NCI-H345 treated with DMSO at 0.1 percent for 48 hours (cell line): ENCODE measurements at regions not wholly inside any gene's neighbourhood (a gene's known extent, or its start where the extent isn't known, plus 50 kb on each side); places are given as distances from the start of the nearest gene placed in this dataset.

ENCODE experiments used
- DNase-seq: peaks from one replicate; lab custom pipeline; 2025; ENCODE audit not compliant: unreplicated experiment; lab: John Stamatoyannopoulos, UW

- no peak for DNase-seq
Observed at GRCh38 chr5:91438871-91439270, 55.8 kb upstream of the ARRDC3 start.

DNA sequence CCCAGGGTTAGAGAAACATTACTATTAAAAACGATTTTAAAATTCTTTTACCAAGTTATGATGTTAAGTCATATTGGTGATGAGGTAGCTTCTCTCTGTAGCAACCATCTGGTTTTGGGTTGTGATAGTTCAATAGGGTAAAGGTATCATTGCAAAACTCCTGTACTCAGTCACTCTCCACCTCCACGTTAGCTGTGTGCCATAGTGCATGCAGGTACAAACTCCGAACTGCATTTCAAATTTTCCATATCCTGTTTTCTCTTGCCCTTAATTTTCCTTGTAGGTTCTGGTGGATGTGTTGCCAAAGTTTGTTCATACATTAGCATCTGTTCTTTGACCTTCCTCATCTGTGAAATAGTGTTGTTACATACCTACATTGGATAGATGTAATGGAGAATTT lies 53.1 kb upstream of the ARRDC3 start:
- no peak for DNase-seq

GRCh38 chr5:91434348-91434747 lies 51.2 kb upstream of the ARRDC3 start:
- DNase-seq = no peak

DNA sequence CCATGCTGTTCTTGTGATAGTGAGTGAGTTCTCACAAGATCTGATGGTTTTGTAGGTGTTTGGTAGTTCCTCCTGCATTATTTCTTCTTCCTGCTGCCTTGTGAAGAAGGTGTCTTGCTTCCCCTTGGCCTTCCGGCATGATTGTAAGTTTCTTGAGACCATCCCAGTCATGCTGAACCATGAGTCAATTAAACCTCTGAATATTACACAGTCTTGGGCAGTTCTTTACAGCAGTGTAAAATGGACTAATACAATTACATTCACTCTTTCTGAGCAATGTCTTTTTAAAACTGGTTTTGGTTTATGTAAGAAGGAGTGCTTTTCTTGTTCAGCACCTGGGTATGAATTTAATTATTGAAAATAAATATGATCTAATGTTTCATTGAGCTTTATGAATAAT lies 50.7 kb upstream of the ARRDC3 start:
- no peak for DNase-seq
